HEK293T (cell line): ENCODE measurements at regions not wholly inside any gene's neighbourhood (a gene's known extent, or its start where the extent isn't known, plus 50 kb on each side); places are given as distances from the start of the nearest gene placed in this dataset.

ENCODE experiments used
- CTBP1 ChIP-seq: fragments of 450-650 bp; IDR thresholded peaks from 2 replicates; pipeline ENCODE4 v1.6.1; 2016; ENCODE audit warnings: borderline replicate concordance
- ELF4 ChIP-seq: fragments of 450-650 bp; IDR thresholded peaks from 2 replicates; pipeline ENCODE4 v1.6.1; 2017; ENCODE audit warnings: antibody characterized with exemption
- FOXA1 ChIP-seq: fragments of 450-650 bp; IDR thresholded peaks from 2 replicates; pipeline ENCODE4 v1.6.1; 2016; ENCODE audit warnings: mild to moderate bottlenecking
- FOXK2 ChIP-seq: fragments of 450-650 bp; IDR thresholded peaks from 2 replicates; pipeline ENCODE4 v1.6.1; 2016; ENCODE audit warnings: mild to moderate bottlenecking
- FOXM1 ChIP-seq: fragments of 450-650 bp; IDR thresholded peaks from 2 replicates; pipeline ENCODE4 v1.6.1; 2017; ENCODE audit warnings: mild to moderate bottlenecking, borderline replicate concordance
- L3MBTL2 ChIP-seq: fragments of 450-650 bp; conservative IDR thresholded peaks from 2 replicates; pipeline ENCODE4 v1.6.1; 2016; ENCODE audit warnings: mild to moderate bottlenecking
- LEF1 ChIP-seq: fragments of 450-650 bp; IDR thresholded peaks from 2 replicates; pipeline ENCODE4 v1.6.1; 2017; ENCODE audit warnings: mild to moderate bottlenecking, borderline replicate concordance
- SP1 ChIP-seq: fragments of 450-650 bp; IDR thresholded peaks from 2 replicates; pipeline ENCODE4 v1.6.1; 2017
- SUZ12 ChIP-seq: fragments of 450-650 bp; IDR thresholded peaks from 2 replicates; pipeline ENCODE4 v1.6.1; 2016; ENCODE audit warnings: mild to moderate bottlenecking
- TARDBP ChIP-seq: fragments of 450-650 bp; IDR thresholded peaks from 2 replicates; pipeline ENCODE4 v1.6.1; 2016
- ZNF384 ChIP-seq: fragments of 450-650 bp; IDR thresholded peaks from 2 replicates; pipeline ENCODE4 v1.6.1; 2016
- TF ChIP-seq, protein P1 (sequence below): fragments of 450-650 bp; IDR thresholded peaks from 2 replicates; pipeline ENCODE4 v1.6.1; 2016

DNA sequence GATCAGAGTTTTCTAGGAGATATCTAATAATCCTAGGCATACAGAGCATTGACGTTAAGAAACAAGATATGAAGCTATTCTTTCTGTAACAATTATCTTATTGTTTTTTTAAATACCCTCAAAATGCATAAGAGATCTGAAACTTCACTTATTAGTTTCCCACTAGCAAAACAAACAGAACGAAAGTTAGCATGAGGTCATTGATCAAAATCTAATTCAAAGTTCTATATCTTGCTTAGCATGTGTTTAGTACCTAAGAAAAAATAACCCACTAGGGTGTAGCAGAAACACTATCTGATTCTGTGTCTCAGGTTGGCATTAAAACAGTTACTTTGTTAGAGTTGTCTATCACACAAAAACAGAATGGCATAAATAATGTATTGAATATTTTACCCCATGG, 1288.4 kb downstream of the EPHA7 start:
- no peak for TF ChIP-seq FOXA1
- TF ChIP-seq SUZ12: no peak
- no peak for TF ChIP-seq FOXM1
- no peak for TF ChIP-seq L3MBTL2
- no peak for TF ChIP-seq FOXK2
- TF ChIP-seq SP1: no peak
- TF ChIP-seq, protein P1, sequence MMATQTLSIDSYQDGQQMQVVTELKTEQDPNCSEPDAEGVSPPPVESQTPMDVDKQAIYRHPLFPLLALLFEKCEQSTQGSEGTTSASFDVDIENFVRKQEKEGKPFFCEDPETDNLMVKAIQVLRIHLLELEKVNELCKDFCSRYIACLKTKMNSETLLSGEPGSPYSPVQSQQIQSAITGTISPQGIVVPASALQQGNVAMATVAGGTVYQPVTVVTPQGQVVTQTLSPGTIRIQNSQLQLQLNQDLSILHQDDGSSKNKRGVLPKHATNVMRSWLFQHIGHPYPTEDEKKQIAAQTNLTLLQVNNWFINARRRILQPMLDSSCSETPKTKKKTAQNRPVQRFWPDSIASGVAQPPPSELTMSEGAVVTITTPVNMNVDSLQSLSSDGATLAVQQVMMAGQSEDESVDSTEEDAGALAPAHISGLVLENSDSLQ: no peak
- TF ChIP-seq ZNF384: no peak
- TF ChIP-seq CTBP1: no peak
- TF ChIP-seq ELF4: no peak
- no peak for TF ChIP-seq TARDBP
- TF ChIP-seq LEF1: no peak
